GM12891 (cell line): ENCODE measurements at regions not wholly inside any gene's neighbourhood (a gene's known extent, or its start where the extent isn't known, plus 50 kb on each side); places are given as distances from the start of the nearest gene placed in this dataset.

Experiments used
- POLR2A ChIP-seq: IDR thresholded peaks from 2 replicates; pipeline ENCODE4 v1.6.1; 2011; ENCODE audit warnings: low read depth, low read length, control low read depth
- POLR2AphosphoS5 ChIP-seq: IDR thresholded peaks from 2 replicates; pipeline ENCODE4 v1.6.1; 2011; ENCODE audit warnings: low read depth, low read length, control low read depth
- POU2F2 ChIP-seq: IDR thresholded peaks from 2 replicates; pipeline ENCODE4 v1.6.1; 2011; ENCODE audit warnings: low read depth, mild to moderate bottlenecking, control low read depth, low read length, moderate library complexity
- TAF1 ChIP-seq: IDR thresholded peaks from 2 replicates; pipeline ENCODE4 v1.6.1; 2011; ENCODE audit warnings: low read depth, low read length, control low read depth

- TF ChIP-seq POU2F2 (no peak), TAF1 (no peak), POLR2AphosphoS5 (no peak), POLR2A (no peak)
These were observed 283.4 kb upstream of the KLF4 start for GRCh38 chr9:107772988-107773387.
